ENCODE measurements at regions not wholly inside any gene's neighbourhood (a gene's known extent, or its start where the extent isn't known, plus 50 kb on each side); places are given as distances from the start of the nearest gene placed in this dataset.

DNA sequence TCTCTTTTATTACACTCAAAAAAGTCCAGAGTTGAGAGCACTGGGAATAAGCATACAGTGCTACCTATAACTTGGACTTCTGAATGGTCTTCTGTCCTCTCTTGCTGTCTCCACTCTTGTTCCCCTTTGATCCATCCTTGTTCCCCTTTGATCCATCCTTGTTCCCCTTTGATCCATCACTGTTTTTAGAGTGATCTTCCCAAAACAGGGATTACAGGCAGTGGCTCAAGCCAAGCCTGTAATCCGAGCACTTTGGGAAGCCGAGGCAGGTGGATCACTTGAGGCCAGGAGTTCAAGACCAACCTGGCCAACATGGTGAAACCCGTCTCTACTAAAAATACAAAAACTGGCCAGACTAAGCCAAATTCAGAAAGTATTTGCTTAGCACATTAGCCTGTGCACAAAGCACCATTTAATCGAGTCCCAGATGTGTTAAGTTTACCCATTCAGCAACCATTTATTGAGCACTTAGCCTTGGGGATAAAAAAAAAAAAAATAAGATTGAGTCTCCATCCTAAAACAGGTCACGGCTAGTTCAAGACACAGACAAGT, 65.0 kb upstream of the NHSL1 start:
- no peaks in the 10 kb centered on the region for H3K9me2 ChIP-seq (replicated peaks; ENCODE audit: low read depth, low read length)
- H3K4me1 ChIP-seq (ENCODE audit: insufficient read depth, low read length, poor library complexity, severe bottlenecking) = peaks cover 2% of the 10 kb centered on the region
- no peaks in the 10 kb centered on the region for H3K79me2 ChIP-seq (ENCODE audit: insufficient read depth, low read length)
- no peaks in the 10 kb centered on the region for H3K9me3 ChIP-seq (ENCODE audit: insufficient read depth, low read depth, low read length)
- H3K27me3 ChIP-seq (ENCODE audit: insufficient read depth, low read length, poor library complexity, severe bottlenecking) = no peaks in the 10 kb centered on the region
- no peak overlapping the region for H3K4me2 ChIP-seq (ENCODE audit: low read depth, low read length, poor library complexity, severe bottlenecking)
- no peaks in the 10 kb centered on the region for H3K36me3 ChIP-seq (ENCODE audit: insufficient read depth, low read length)
- H3F3A ChIP-seq (ENCODE audit: low read depth) = no peaks in the 10 kb centered on the region
- H4K20me1 ChIP-seq (ENCODE audit: insufficient read depth, low read length, poor library complexity, severe bottlenecking) = no peaks in the 10 kb centered on the region
- no peak overlapping the region for H2AFZ ChIP-seq (ENCODE audit: low read length)
- H3K9ac ChIP-seq (ENCODE audit: low read depth, low read length, poor library complexity, severe bottlenecking) = no peak overlapping the region
- H3K4me3 ChIP-seq (ENCODE audit: low read length, poor library complexity, severe bottlenecking) = no peak overlapping the region
- TF ChIP-seq, protein P1, sequence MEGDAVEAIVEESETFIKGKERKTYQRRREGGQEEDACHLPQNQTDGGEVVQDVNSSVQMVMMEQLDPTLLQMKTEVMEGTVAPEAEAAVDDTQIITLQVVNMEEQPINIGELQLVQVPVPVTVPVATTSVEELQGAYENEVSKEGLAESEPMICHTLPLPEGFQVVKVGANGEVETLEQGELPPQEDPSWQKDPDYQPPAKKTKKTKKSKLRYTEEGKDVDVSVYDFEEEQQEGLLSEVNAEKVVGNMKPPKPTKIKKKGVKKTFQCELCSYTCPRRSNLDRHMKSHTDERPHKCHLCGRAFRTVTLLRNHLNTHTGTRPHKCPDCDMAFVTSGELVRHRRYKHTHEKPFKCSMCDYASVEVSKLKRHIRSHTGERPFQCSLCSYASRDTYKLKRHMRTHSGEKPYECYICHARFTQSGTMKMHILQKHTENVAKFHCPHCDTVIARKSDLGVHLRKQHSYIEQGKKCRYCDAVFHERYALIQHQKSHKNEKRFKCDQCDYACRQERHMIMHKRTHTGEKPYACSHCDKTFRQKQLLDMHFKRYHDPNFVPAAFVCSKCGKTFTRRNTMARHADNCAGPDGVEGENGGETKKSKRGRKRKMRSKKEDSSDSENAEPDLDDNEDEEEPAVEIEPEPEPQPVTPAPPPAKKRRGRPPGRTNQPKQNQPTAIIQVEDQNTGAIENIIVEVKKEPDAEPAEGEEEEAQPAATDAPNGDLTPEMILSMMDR (conservative IDR thresholded peaks at IDR 0.05; ENCODE audit: low read length) = no peak
- TF ChIP-seq EZH2phosphoT487 (IDR thresholded peaks at IDR 0.05; ENCODE audit: borderline replicate concordance) = no peak

DNA sequence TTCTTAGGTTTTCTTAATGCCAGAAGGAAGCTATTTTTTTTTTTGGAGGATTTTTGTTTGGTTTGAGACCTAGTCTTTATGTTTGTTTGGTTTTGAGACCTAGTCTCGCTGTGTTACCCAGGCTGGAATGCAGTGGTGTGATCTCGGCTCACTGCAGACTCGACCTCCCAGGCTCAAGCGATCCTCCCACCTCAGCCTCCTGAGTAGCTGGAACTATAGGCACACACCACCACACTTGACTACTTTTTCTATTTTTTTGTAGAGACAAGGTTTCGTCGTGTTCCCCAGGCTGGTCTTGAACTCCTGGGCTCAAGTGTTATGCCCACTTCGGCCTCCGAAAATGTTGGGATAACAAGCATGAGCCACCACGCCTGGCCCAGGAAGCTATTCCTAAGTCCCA, 67.8 kb upstream of the NHSL1 start:
- Histone ChIP-seq H3K9me2 (replicated peaks; ENCODE audit: low read depth, low read length) (no peaks in the 10 kb centered on the region), H3K4me3 (ENCODE audit: low read length, poor library complexity, severe bottlenecking) (no peak overlapping the region), H3F3A (ENCODE audit: low read depth) (no peaks in the 10 kb centered on the region), H3K4me2 (ENCODE audit: low read depth, low read length, poor library complexity, severe bottlenecking) (no peak overlapping the region), H4K20me1 (ENCODE audit: insufficient read depth, low read length, poor library complexity, severe bottlenecking) (no peaks in the 10 kb centered on the region), H3K9me3 (ENCODE audit: insufficient read depth, low read depth, low read length) (no peaks in the 10 kb centered on the region), H2AFZ (ENCODE audit: low read length) (no peak overlapping the region), H3K27me3 (ENCODE audit: insufficient read depth, low read length, poor library complexity, severe bottlenecking) (no peaks in the 10 kb centered on the region), H3K4me1 (ENCODE audit: insufficient read depth, low read length, poor library complexity, severe bottlenecking) (peaks cover 2% of the 10 kb centered on the region), H3K36me3 (ENCODE audit: insufficient read depth, low read length) (no peaks in the 10 kb centered on the region), H3K79me2 (ENCODE audit: insufficient read depth, low read length) (no peaks in the 10 kb centered on the region), H3K9ac (ENCODE audit: low read depth, low read length, poor library complexity, severe bottlenecking) (no peak overlapping the region)
- TF ChIP-seq EZH2phosphoT487 (IDR thresholded peaks at IDR 0.05; ENCODE audit: borderline replicate concordance) = no peak
- TF ChIP-seq, protein P1 (conservative IDR thresholded peaks at IDR 0.05; ENCODE audit: low read length) = no peak

DNA sequence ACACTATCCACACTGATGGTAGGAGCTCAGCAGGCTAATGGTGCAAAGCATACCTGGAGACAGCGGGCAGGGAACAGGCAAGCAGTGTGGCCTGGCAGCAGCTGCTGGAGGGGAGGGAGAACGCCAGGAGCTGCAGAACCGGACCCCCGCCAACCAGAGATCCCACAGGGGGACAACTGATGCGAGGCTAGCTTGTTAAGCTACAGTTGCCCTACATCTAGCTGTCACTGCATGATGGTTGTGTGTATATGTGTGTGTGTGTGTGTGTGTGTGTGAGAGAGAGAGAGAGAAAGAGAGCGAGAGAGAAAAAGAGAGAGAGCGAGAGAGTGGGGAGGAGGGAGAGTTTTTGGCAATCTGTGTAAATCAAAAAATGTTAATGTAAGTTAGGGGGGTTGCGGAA, 69.7 kb upstream of the NHSL1 start:
- Histone ChIP-seq H3K79me2 (ENCODE audit: insufficient read depth, low read length) (no peaks in the 10 kb centered on the region), H4K20me1 (ENCODE audit: insufficient read depth, low read length, poor library complexity, severe bottlenecking) (no peaks in the 10 kb centered on the region), H3K9ac (ENCODE audit: low read depth, low read length, poor library complexity, severe bottlenecking) (no peak overlapping the region), H3K4me2 (ENCODE audit: low read depth, low read length, poor library complexity, severe bottlenecking) (no peak overlapping the region), H3K9me3 (ENCODE audit: insufficient read depth, low read depth, low read length) (no peaks in the 10 kb centered on the region), H3K4me3 (ENCODE audit: low read length, poor library complexity, severe bottlenecking) (no peak overlapping the region), H3K27me3 (ENCODE audit: insufficient read depth, low read length, poor library complexity, severe bottlenecking) (no peaks in the 10 kb centered on the region), H3K4me1 (ENCODE audit: insufficient read depth, low read length, poor library complexity, severe bottlenecking) (no peaks in the 10 kb centered on the region), H2AFZ (ENCODE audit: low read length) (no peak overlapping the region), H3K36me3 (ENCODE audit: insufficient read depth, low read length) (no peaks in the 10 kb centered on the region), H3K9me2 (replicated peaks; ENCODE audit: low read depth, low read length) (no peaks in the 10 kb centered on the region), H3F3A (ENCODE audit: low read depth) (no peaks in the 10 kb centered on the region)
- TF ChIP-seq EZH2phosphoT487 (IDR thresholded peaks at IDR 0.05; ENCODE audit: borderline replicate concordance) = no peak
- TF ChIP-seq, protein P1 (conservative IDR thresholded peaks at IDR 0.05; ENCODE audit: low read length) = no peak

Measured in Loucy (cell line).